ENCODE measurements at regions not wholly inside any gene's neighbourhood (a gene's known extent, or its start where the extent isn't known, plus 50 kb on each side); places are given as distances from the start of the nearest gene placed in this dataset.

GRCh38 chr7:67809586-67809985, 813.0 kb downstream of the TYW1 start:
- no peak overlapping the region for H3K4me2 ChIP-seq
- H3K27me3 ChIP-seq (ENCODE audit: insufficient read depth, low read depth): no peaks in the 10 kb centered on the region
- H3K36me3 ChIP-seq (ENCODE audit: insufficient read depth): no peaks in the 10 kb centered on the region
- H2AFZ ChIP-seq (ENCODE audit: low read depth): no peak overlapping the region
- no peak for TF ChIP-seq CTCF (conservative IDR thresholded peaks at IDR 0.05; ENCODE audit: low read depth, low read length)
- H3K4me3 ChIP-seq (IDR thresholded peaks at IDR 0.05; ENCODE audit: insufficient read depth, low read depth, low read length): no peak overlapping the region
- H3K9ac ChIP-seq: no peak overlapping the region
- no peak overlapping the region for H3K27ac ChIP-seq
- H3K4me1 ChIP-seq (ENCODE audit: low read depth, poor library complexity, severe bottlenecking): no peaks in the 10 kb centered on the region
- no peaks in the 10 kb centered on the region for H3K79me2 ChIP-seq (ENCODE audit: insufficient read depth, low read depth)
- H4K20me1 ChIP-seq (ENCODE audit: insufficient read depth): no peaks in the 10 kb centered on the region

GRCh38 chr7:67813621-67814292, 817.1 kb downstream of the TYW1 start:
- TF ChIP-seq CTCF (conservative IDR thresholded peaks at IDR 0.05; ENCODE audit: low read depth, low read length): no peak
- Histone ChIP-seq H2AFZ (ENCODE audit: low read depth) (no peak overlapping the region), H3K27me3 (ENCODE audit: insufficient read depth, low read depth) (no peaks in the 10 kb centered on the region)

GRCh38 chr7:67817481-67817880, 820.8 kb downstream of the TYW1 start:
- H3K27me3 ChIP-seq (ENCODE audit: insufficient read depth, low read depth): no peaks in the 10 kb centered on the region
- no peak for TF ChIP-seq CTCF (conservative IDR thresholded peaks at IDR 0.05; ENCODE audit: low read depth, low read length)
- no peak overlapping the region for H3K27ac ChIP-seq
- no peak overlapping the region for H3K4me3 ChIP-seq (IDR thresholded peaks at IDR 0.05; ENCODE audit: insufficient read depth, low read depth, low read length)
- H4K20me1 ChIP-seq (ENCODE audit: insufficient read depth): no peaks in the 10 kb centered on the region
- no peaks in the 10 kb centered on the region for H3K79me2 ChIP-seq (ENCODE audit: insufficient read depth, low read depth)
- H3K36me3 ChIP-seq (ENCODE audit: insufficient read depth): no peaks in the 10 kb centered on the region
- H2AFZ ChIP-seq (ENCODE audit: low read depth): no peak overlapping the region
- no peak overlapping the region for H3K4me2 ChIP-seq
- no peak overlapping the region for H3K9ac ChIP-seq
- H3K4me1 ChIP-seq (ENCODE audit: low read depth, poor library complexity, severe bottlenecking): no peaks in the 10 kb centered on the region

More at GRCh38 chr7:67813621-67814292, 817.1 kb downstream of the TYW1 start:
- Histone ChIP-seq H3K4me3 (IDR thresholded peaks at IDR 0.05; ENCODE audit: insufficient read depth, low read depth, low read length) (no peak overlapping the region), H3K4me1 (ENCODE audit: low read depth, poor library complexity, severe bottlenecking) (no peaks in the 10 kb centered on the region), H3K9ac (no peak overlapping the region), H3K79me2 (ENCODE audit: insufficient read depth, low read depth) (no peaks in the 10 kb centered on the region), H3K27ac (no peak overlapping the region), H3K4me2 (no peak overlapping the region), H4K20me1 (ENCODE audit: insufficient read depth) (no peaks in the 10 kb centered on the region), H3K36me3 (ENCODE audit: insufficient read depth) (no peaks in the 10 kb centered on the region)

GRCh38 chr7:67821116-67821515, 824.5 kb downstream of the TYW1 start:
- no peak overlapping the region for H2AFZ ChIP-seq (ENCODE audit: low read depth)
- H3K79me2 ChIP-seq (ENCODE audit: insufficient read depth, low read depth): no peaks in the 10 kb centered on the region
- H3K36me3 ChIP-seq (ENCODE audit: insufficient read depth): no peaks in the 10 kb centered on the region
- H4K20me1 ChIP-seq (ENCODE audit: insufficient read depth): no peaks in the 10 kb centered on the region
- H3K4me3 ChIP-seq (IDR thresholded peaks at IDR 0.05; ENCODE audit: insufficient read depth, low read depth, low read length): no peak overlapping the region
- H3K27me3 ChIP-seq (ENCODE audit: insufficient read depth, low read depth): no peaks in the 10 kb centered on the region
- no peaks in the 10 kb centered on the region for H3K4me1 ChIP-seq (ENCODE audit: low read depth, poor library complexity, severe bottlenecking)
- H3K27ac ChIP-seq: no peak overlapping the region
- H3K4me2 ChIP-seq: no peak overlapping the region
- H3K9ac ChIP-seq: no peak overlapping the region
- TF ChIP-seq CTCF (conservative IDR thresholded peaks at IDR 0.05; ENCODE audit: low read depth, low read length): no peak
